ENCODE measurements at regions not wholly inside any gene's neighbourhood (a gene's known extent, or its start where the extent isn't known, plus 50 kb on each side); places are given as distances from the start of the nearest gene placed in this dataset.

GRCh38 chr13:76421011-76421410 lies 465.2 kb downstream of the KCTD12 start:
- TF ChIP-seq POLR2A (IDR thresholded peaks at IDR 0.05) (no peak), CTCF (IDR thresholded peaks at IDR 0.05) (no peak)

Measured in tibial nerve (tissue), 3 donors.